ENCODE measurements at regions not wholly inside any gene's neighbourhood (a gene's known extent, or its start where the extent isn't known, plus 50 kb on each side); places are given as distances from the start of the nearest gene placed in this dataset.
A peak's percentile ranks its signal among the peaks of the same experiment; 100 is the strongest.

DNA sequence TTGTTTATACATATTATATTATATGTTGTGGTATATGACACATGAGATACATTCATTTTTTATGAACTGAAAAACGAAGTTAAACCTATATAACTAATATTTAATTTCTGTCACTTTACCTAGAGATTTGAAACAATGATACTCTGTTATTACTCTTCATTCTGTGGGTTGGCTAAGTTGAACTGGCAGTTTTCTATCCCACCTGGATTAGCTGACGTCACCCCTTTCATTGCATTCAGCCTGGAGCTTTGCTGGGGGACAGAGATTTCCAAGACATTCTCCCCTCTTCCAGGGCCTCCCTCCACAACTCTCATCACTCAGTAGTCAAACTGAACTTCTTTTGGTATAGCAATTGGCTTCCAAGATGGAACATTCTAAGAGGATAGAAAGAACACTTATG lies 309.2 kb upstream of the SATB1 start:
- intact Hi-C loops (cut with DNase I) = no loop called here
- Histone ChIP-seq H3K27me3 (no peaks in the 10 kb centered on the region), H3K36me3 (no peaks in the 10 kb centered on the region), H3K9me3 (no peaks in the 10 kb centered on the region), H3K4me3 (no peak overlapping the region), H3K4me1 (no peaks in the 10 kb centered on the region), H3K27ac (no peak overlapping the region)
- no peak for DNase-seq
- TF ChIP-seq, protein P1, sequence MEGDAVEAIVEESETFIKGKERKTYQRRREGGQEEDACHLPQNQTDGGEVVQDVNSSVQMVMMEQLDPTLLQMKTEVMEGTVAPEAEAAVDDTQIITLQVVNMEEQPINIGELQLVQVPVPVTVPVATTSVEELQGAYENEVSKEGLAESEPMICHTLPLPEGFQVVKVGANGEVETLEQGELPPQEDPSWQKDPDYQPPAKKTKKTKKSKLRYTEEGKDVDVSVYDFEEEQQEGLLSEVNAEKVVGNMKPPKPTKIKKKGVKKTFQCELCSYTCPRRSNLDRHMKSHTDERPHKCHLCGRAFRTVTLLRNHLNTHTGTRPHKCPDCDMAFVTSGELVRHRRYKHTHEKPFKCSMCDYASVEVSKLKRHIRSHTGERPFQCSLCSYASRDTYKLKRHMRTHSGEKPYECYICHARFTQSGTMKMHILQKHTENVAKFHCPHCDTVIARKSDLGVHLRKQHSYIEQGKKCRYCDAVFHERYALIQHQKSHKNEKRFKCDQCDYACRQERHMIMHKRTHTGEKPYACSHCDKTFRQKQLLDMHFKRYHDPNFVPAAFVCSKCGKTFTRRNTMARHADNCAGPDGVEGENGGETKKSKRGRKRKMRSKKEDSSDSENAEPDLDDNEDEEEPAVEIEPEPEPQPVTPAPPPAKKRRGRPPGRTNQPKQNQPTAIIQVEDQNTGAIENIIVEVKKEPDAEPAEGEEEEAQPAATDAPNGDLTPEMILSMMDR (IDR thresholded peaks at IDR 0.05) = no peak
- no peak for TF ChIP-seq POLR2A (IDR thresholded peaks at IDR 0.05)
- 64 to 76% methylated on average over 2 of the region's 2 CpGs for WGBS, 2 donors

DNA sequence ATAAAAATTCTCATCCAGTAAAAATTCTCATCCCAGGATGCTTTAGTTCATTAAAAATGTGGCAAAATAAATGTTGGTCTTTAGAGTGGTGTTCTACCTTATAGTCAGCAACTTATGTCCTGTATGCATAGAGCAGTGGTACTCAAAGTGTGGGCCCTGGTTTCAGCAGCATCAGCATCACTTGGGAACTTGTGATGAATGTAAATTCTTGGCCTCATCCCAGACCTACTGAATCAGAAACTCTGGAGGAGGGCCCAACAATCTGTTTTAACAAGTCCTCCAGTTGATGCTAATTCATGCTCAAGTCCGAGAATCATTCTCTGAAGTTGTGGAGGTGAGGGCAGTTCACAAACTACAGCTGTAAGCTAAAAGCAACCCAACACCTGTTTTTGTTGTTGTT lies 307.3 kb upstream of the SATB1 start:
- no peak for DNase-seq
- Histone ChIP-seq H3K36me3 (no peaks in the 10 kb centered on the region), H3K27ac (no peak overlapping the region), H3K9me3 (no peaks in the 10 kb centered on the region), H3K4me1 (no peaks in the 10 kb centered on the region), H3K4me3 (no peak overlapping the region), H3K27me3 (no peaks in the 10 kb centered on the region)
- 40 to 56% methylated on average over 1 of the region's 1 CpG for WGBS, 2 donors
- intact Hi-C loops (cut with DNase I) = no loop called here
- TF ChIP-seq, protein P1 (IDR thresholded peaks at IDR 0.05) = no peak
- TF ChIP-seq POLR2A (IDR thresholded peaks at IDR 0.05) = no peak

DNA sequence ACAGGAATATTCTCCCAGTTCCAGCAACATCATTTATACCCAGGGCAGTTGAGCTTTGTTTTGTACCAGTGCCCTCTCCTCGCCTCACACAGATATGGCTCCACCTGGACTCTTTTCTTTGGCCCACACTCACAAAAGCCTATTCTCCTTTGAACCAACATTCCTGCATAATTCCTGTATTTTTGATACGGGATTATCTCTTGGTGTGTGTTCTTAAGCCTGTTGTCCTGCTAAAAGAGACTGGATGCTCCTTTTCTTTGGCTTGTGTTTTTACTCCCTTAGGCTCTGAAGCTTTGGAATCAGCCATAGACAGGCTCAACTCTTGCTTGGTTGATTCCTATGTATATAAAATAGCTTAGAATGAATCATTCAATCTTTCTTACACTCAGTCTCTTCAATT lies 305.4 kb upstream of the SATB1 start:
- no peak for DNase-seq
- H3K36me3 ChIP-seq = no peaks in the 10 kb centered on the region
- no peak for TF ChIP-seq POLR2A (IDR thresholded peaks at IDR 0.05)
- TF ChIP-seq, protein P1 (IDR thresholded peaks at IDR 0.05) = no peak
- H3K4me3 ChIP-seq = no peak overlapping the region
- no peaks in the 10 kb centered on the region for H3K27me3 ChIP-seq
- H3K9me3 ChIP-seq = no peaks in the 10 kb centered on the region
- H3K27ac ChIP-seq = no peak overlapping the region
- H3K4me1 ChIP-seq = no peaks in the 10 kb centered on the region
- intact Hi-C loops (cut with DNase I) = no loop called here
- WGBS, 2 donors = 43 to 73% methylated on average over 2 of the region's 2 CpGs

DNA sequence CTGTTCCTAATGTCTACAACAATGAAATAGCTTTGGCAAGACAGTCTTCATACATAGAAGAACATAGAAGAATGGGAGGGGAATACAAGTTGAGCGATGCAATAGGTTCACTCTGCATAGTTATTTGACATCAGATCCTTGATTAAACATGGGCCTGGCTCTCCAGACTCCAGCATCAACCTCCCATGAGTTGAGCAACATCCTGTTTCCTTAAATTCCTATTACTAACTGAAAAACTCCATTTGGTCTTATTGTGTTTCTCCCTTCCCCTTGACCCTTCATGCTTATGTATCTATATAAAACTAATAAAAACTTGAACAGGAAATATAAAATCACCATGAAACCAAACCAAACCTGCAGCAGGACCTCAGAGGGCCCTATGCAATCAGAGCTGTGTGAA lies 304.5 kb upstream of the SATB1 start:
- H3K9me3 ChIP-seq = no peaks in the 10 kb centered on the region
- no peaks in the 10 kb centered on the region for H3K4me1 ChIP-seq
- no peak for DNase-seq
- no peaks in the 10 kb centered on the region for H3K27me3 ChIP-seq
- no peak overlapping the region for H3K4me3 ChIP-seq
- WGBS, 2 donors = 81 to 88% methylated on average over 1 of the region's 1 CpG
- no peak overlapping the region for H3K27ac ChIP-seq
- intact Hi-C loops (cut with DNase I) = no loop called here
- H3K36me3 ChIP-seq = no peaks in the 10 kb centered on the region
- TF ChIP-seq POLR2A (IDR thresholded peaks at IDR 0.05) = no peak
- TF ChIP-seq, protein P1 (IDR thresholded peaks at IDR 0.05) = no peak

DNA sequence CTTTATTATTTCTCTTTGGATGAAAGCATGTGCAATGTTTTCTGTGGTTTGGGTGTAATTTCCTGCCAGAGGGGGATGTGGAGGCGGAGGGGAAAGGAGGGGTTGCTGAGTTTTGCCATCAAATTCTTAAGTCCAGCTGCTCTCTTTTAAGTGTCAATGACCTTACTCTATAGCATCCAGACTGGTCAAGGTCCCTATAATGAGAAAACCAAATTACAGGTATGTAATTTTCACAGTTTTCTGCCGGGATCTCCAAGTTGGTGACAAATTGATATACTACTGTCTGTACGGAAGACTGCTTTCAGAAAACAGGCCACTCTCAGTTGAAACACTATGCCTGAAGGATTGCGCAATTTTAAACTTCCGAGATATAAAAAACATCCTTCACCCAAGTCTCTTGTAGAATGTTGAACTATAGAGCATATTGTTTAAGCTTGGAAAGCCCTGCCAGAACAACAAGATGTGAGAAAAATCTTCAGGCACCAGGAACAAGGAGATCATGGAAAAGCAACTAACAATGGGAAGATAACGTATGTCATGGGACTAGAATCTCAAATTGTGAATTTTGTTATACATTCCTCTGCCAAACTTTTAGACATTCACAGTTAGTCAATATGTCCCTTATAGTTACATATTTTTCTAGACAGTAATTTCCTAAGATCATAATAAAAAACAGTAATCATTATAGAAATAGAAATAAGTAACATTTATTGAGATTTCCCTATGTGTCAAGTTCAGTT lies 300.7 kb upstream of the SATB1 start:
- H3K27me3 ChIP-seq = no peaks in the 10 kb centered on the region
- H3K9me3 ChIP-seq = no peaks in the 10 kb centered on the region
- WGBS, 2 donors = 37 to 48% methylated on average over 6 of the region's 6 CpGs
- H3K4me1 ChIP-seq = no peaks in the 10 kb centered on the region
- intact Hi-C loops (cut with DNase I) = no loop called here
- peak overlapping the region in 1 of 4 donors; percentile 6 for H3K27ac ChIP-seq
- H3K4me3 ChIP-seq = no peak overlapping the region
- TF ChIP-seq, protein P1 (IDR thresholded peaks at IDR 0.05) = no peak
- TF ChIP-seq POLR2A (IDR thresholded peaks at IDR 0.05) = no peak
- H3K36me3 ChIP-seq = no peaks in the 10 kb centered on the region
- no peak for DNase-seq

Measured in esophagus squamous epithelium (tissue), 5 donors.